Panc1 (cell line): ENCODE measurements at regions not wholly inside any gene's neighbourhood (a gene's known extent, or its start where the extent isn't known, plus 50 kb on each side); places are given as distances from the start of the nearest gene placed in this dataset.

ENCODE experiments used
- ATAC-seq: fragments of 200-7000 bp; cut with Tn5 transposase; 2 replicates; pipeline ENCODE4 v1.9.1; 2020; ENCODE audit warnings: mild to moderate bottlenecking, moderate library complexity
- BruUV-seq: library from RNA; stranded (reverse); fragments of 400-500 nt; replicated peaks from 2 replicates; lab custom pipeline; 2021; lab: Mats Ljungman, UMichigan
- CTCF ChIA-PET: fragments of 300-600 bp; sonication (Branson Sonifier 250); formaldehyde crosslinking; loops from one replicate; lab custom pipeline; 2022; ENCODE audit warnings: antibody characterized with exemption; lab: Charles Lee
- POLR2A ChIA-PET: fragments of 300-600 bp; sonication (Branson Sonifier 250); formaldehyde crosslinking; loops from one replicate; lab custom pipeline; 2022; ENCODE audit warnings: antibody characterized with exemption; lab: Charles Lee
- DNase-seq: peaks from one replicate; pipeline ENCODE4 v3.0.0-alpha.2; 2010; ENCODE audit warnings: low read depth, low spot score
- H3K27ac ChIP-seq: 2 replicates; pipeline ENCODE4 v1.5.1; 2011; ENCODE audit warnings: mild to moderate bottlenecking, low read length, inconsistent platforms
- H3K27me3 ChIP-seq: fragments of 200-500 bp; sonication (Bioruptor generic); 2 replicates; pipeline ENCODE4 v1.6.0; 2014; ENCODE audit warnings: low read length, inconsistent platforms; ENCODE audit not compliant: control insufficient read depth, insufficient read depth
- H3K36me3 ChIP-seq: fragments of 200-500 bp; sonication (Bioruptor generic); 2 replicates; pipeline ENCODE4 v1.5.1; 2014; ENCODE audit warnings: inconsistent platforms, mild to moderate bottlenecking, low read length, moderate library complexity; ENCODE audit not compliant: control insufficient read depth, insufficient read depth
- H3K4me1 ChIP-seq: 2 replicates; pipeline ENCODE4 v1.5.1; 2011; ENCODE audit warnings: inconsistent platforms, mild to moderate bottlenecking, low read length, moderate library complexity; ENCODE audit not compliant: control insufficient read depth, insufficient read depth
- H3K4me3 ChIP-seq, 2 experiments: 2 replicates each; pipeline ENCODE4 v1.5.1; 2011 to 2012; ENCODE audit warnings: low read depth in 2 of 2, low read length in 2 of 2, mild to moderate bottlenecking in 2 of 2, inconsistent platforms in 1 of 2, moderate library complexity in 1 of 2
- H3K9me3 ChIP-seq: fragments of 200-500 bp; sonication (Bioruptor generic); 2 replicates; pipeline ENCODE4 v1.5.1; 2014; ENCODE audit warnings: low read depth, mild to moderate bottlenecking, inconsistent platforms, low read length, moderate library complexity; ENCODE audit not compliant: control insufficient read depth, insufficient read depth
- CTCF ChIP-seq: fragments of 450-650 bp; IDR thresholded peaks from 2 replicates; pipeline ENCODE4 v1.5.1; 2017; ENCODE audit warnings: mild to moderate bottlenecking
- POLR2AphosphoS5 ChIP-seq: IDR thresholded peaks from 2 replicates; pipeline ENCODE4 v1.6.1; 2012; ENCODE audit warnings: mild to moderate bottlenecking, low read depth, low read length, moderate library complexity
- REST ChIP-seq, 2 experiments: IDR thresholded peaks; 2 replicates each; pipeline ENCODE4 v1.6.1; 2011 to 2012; ENCODE audit warnings: low read depth in 2 of 2, control low read depth in 1 of 2, low read length in 1 of 2, mild to moderate bottlenecking in 1 of 2, moderate library complexity in 1 of 2; ENCODE audit not compliant: insufficient read depth in 1 of 2
- SIN3A ChIP-seq: IDR thresholded peaks from 2 replicates; pipeline ENCODE4 v1.6.1; 2012; ENCODE audit warnings: low read depth, mild to moderate bottlenecking, low read length, moderate library complexity, borderline replicate concordance; ENCODE audit not compliant: insufficient read depth
- TCF7L2 ChIP-seq: IDR thresholded peaks from 2 replicates; pipeline ENCODE4 v1.6.1; 2011; ENCODE audit warnings: mild to moderate bottlenecking, low read depth, low read length, inconsistent platforms
- in situ Hi-C: cut with HindIII; loops from 2 replicates; pipeline ENCODE4 v1.10.0; 2016; ENCODE audit warnings: low sequenced_read_pairs, low pct_unique_long_range_greater_than_20kb
- intact Hi-C: fragments of 100-400 bp; cut with micrococcal nuclease; formaldehyde crosslinking; loops from one replicate; pipeline ENCODE4 v1.10.0; 2022; ENCODE audit not compliant: unreplicated experiment

- in situ Hi-C loops: no loop called here
Observed at GRCh38 chr6:139426795-139427194, 52.3 kb upstream of the CITED2 start.

GRCh38 chr6:139425780-139426179, 51.3 kb upstream of the CITED2 start:
- in situ Hi-C loops: no loop called here
- ATAC-seq (no peak), DNase-seq (no peak)
- Histone ChIP-seq H3K27me3 (no peaks in the 10 kb centered on the region), H3K9me3 (no peaks in the 10 kb centered on the region), H3K36me3 (no peaks in the 10 kb centered on the region), H3K4me1 (no peaks in the 10 kb centered on the region), H3K27ac (no peak overlapping the region), H3K4me3 (no peak overlapping the region)
- BruUV-seq: no TSS peak
- intact Hi-C loops: no loop called here
- ChIA-PET POLR2A (no interaction called here), CTCF (no interaction called here)
- TF ChIP-seq SIN3A (no peak), REST (IDR thresholded peaks at IDR 0.05; ENCODE audit: insufficient read depth in 1 of 2, low read depth in 2 of 2, low read length in 1 of 2) (no peak), POLR2AphosphoS5 (no peak), CTCF (no peak), TCF7L2 (no peak)

More at GRCh38 chr6:139426795-139427194, 52.3 kb upstream of the CITED2 start:
- ChIA-PET CTCF (no interaction called here), POLR2A (no interaction called here)
- H3K27me3 ChIP-seq: no peaks in the 10 kb centered on the region
- TF ChIP-seq SIN3A: no peak
- no peak for TF ChIP-seq CTCF
- no peak for TF ChIP-seq POLR2AphosphoS5
- intact Hi-C loops: no loop called here
- no peaks in the 10 kb centered on the region for H3K4me1 ChIP-seq
- no peak overlapping the region for H3K4me3 ChIP-seq
- no TSS peak for BruUV-seq
- no peaks in the 10 kb centered on the region for H3K9me3 ChIP-seq
- ATAC-seq (no peak), DNase-seq (no peak)
- H3K36me3 ChIP-seq: no peaks in the 10 kb centered on the region
- H3K27ac ChIP-seq: no peak overlapping the region
